ENCODE measurements at regions not wholly inside any gene's neighbourhood (a gene's known extent, or its start where the extent isn't known, plus 50 kb on each side); places are given as distances from the start of the nearest gene placed in this dataset.

GRCh38 chr6:141562186-141562811 is 570.4 kb upstream of the GJE1 start:
- Mint-ChIP-seq H3K4me3 (peak overlapping the region; percentile 74), H3K27me3 (no peaks in the 10 kb centered on the region), H3K4me1 (ENCODE audit: low read depth) (peaks cover 11% of the 10 kb centered on the region), H3K27ac (peak overlapping the region; percentile 48), H3K9me3 (no peaks in the 10 kb centered on the region), H3K36me3 (ENCODE audit: low read depth) (no peaks in the 10 kb centered on the region)
- intact Hi-C loops (cut with micrococcal nuclease): no loop called here

- intact Hi-C loops (cut with micrococcal nuclease): no loop called here
- Mint-ChIP-seq H3K4me1 (ENCODE audit: low read depth) (peaks cover 11% of the 10 kb centered on the region), H3K4me3 (no peak overlapping the region), H3K9me3 (no peaks in the 10 kb centered on the region), H3K36me3 (ENCODE audit: low read depth) (no peaks in the 10 kb centered on the region), H3K27me3 (no peaks in the 10 kb centered on the region), H3K27ac (no peak overlapping the region)
Measured at GRCh38 chr6:141561154-141561553, 571.6 kb upstream of the GJE1 start.

- Mint-ChIP-seq H3K4me3 (no peak overlapping the region), H3K27me3 (no peaks in the 10 kb centered on the region), H3K9me3 (peaks cover 19% of the 10 kb centered on the region), H3K27ac (no peak overlapping the region), H3K4me1 (ENCODE audit: low read depth) (no peaks in the 10 kb centered on the region), H3K36me3 (ENCODE audit: low read depth) (no peaks in the 10 kb centered on the region)
- intact Hi-C loops (cut with micrococcal nuclease): no loop called here
Measured at GRCh38 chr6:141552463-141552862, 580.3 kb upstream of the GJE1 start.

GRCh38 chr6:141552031-141552430 is 580.7 kb upstream of the GJE1 start:
- intact Hi-C loops (cut with micrococcal nuclease): no loop called here
- Mint-ChIP-seq H3K27ac (no peak overlapping the region), H3K4me1 (ENCODE audit: low read depth) (no peaks in the 10 kb centered on the region), H3K36me3 (ENCODE audit: low read depth) (no peaks in the 10 kb centered on the region), H3K27me3 (no peaks in the 10 kb centered on the region), H3K9me3 (peaks cover 22% of the 10 kb centered on the region), H3K4me3 (no peak overlapping the region)

GRCh38 chr6:141551318-141551717 is 581.4 kb upstream of the GJE1 start:
- H3K27ac Mint-ChIP-seq: no peak overlapping the region
- no peaks in the 10 kb centered on the region for H3K27me3 Mint-ChIP-seq
- H3K36me3 Mint-ChIP-seq (ENCODE audit: low read depth): no peaks in the 10 kb centered on the region
- no peaks in the 10 kb centered on the region for H3K4me1 Mint-ChIP-seq (ENCODE audit: low read depth)
- H3K9me3 Mint-ChIP-seq: peaks cover 28% of the 10 kb centered on the region
- no peak overlapping the region for H3K4me3 Mint-ChIP-seq
- intact Hi-C loops (cut with micrococcal nuclease): no loop called here

GRCh38 chr6:141550471-141550870 is 582.3 kb upstream of the GJE1 start:
- no peaks in the 10 kb centered on the region for H3K27me3 Mint-ChIP-seq
- peaks cover 28% of the 10 kb centered on the region for H3K9me3 Mint-ChIP-seq
- no peaks in the 10 kb centered on the region for H3K4me1 Mint-ChIP-seq (ENCODE audit: low read depth)
- H3K4me3 Mint-ChIP-seq: no peak overlapping the region
- intact Hi-C loops (cut with micrococcal nuclease): no loop called here
- H3K36me3 Mint-ChIP-seq (ENCODE audit: low read depth): no peaks in the 10 kb centered on the region
- H3K27ac Mint-ChIP-seq: no peak overlapping the region

- H3K4me1 Mint-ChIP-seq (ENCODE audit: low read depth): no peaks in the 10 kb centered on the region
- H3K36me3 Mint-ChIP-seq (ENCODE audit: low read depth): no peaks in the 10 kb centered on the region
- H3K4me3 Mint-ChIP-seq: no peak overlapping the region
- no peak overlapping the region for H3K27ac Mint-ChIP-seq
- peaks cover 28% of the 10 kb centered on the region for H3K9me3 Mint-ChIP-seq
- no peaks in the 10 kb centered on the region for H3K27me3 Mint-ChIP-seq
- intact Hi-C loops (cut with micrococcal nuclease): no loop called here
Measured at GRCh38 chr6:141548966-141549365, 583.8 kb upstream of the GJE1 start.

GRCh38 chr6:141541581-141542324 is 591.0 kb upstream of the GJE1 start:
- H3K27ac Mint-ChIP-seq: no peak overlapping the region
- no peak overlapping the region for H3K4me3 Mint-ChIP-seq
- intact Hi-C loops (cut with micrococcal nuclease): no loop called here
- H3K27me3 Mint-ChIP-seq: no peaks in the 10 kb centered on the region
- H3K9me3 Mint-ChIP-seq: peaks cover 3% of the 10 kb centered on the region
- no peaks in the 10 kb centered on the region for H3K36me3 Mint-ChIP-seq (ENCODE audit: low read depth)
- H3K4me1 Mint-ChIP-seq (ENCODE audit: low read depth): no peaks in the 10 kb centered on the region

GRCh38 chr6:141540207-141540606 is 592.5 kb upstream of the GJE1 start:
- no peaks in the 10 kb centered on the region for H3K36me3 Mint-ChIP-seq (ENCODE audit: low read depth)
- H3K4me1 Mint-ChIP-seq (ENCODE audit: low read depth): no peaks in the 10 kb centered on the region
- H3K27ac Mint-ChIP-seq: no peak overlapping the region
- intact Hi-C loops (cut with micrococcal nuclease): no loop called here
- H3K9me3 Mint-ChIP-seq: no peaks in the 10 kb centered on the region
- no peak overlapping the region for H3K4me3 Mint-ChIP-seq
- no peaks in the 10 kb centered on the region for H3K27me3 Mint-ChIP-seq

GRCh38 chr6:141539617-141540016 is 593.1 kb upstream of the GJE1 start:
- Mint-ChIP-seq H3K4me1 (ENCODE audit: low read depth) (no peaks in the 10 kb centered on the region), H3K27me3 (no peaks in the 10 kb centered on the region), H3K36me3 (ENCODE audit: low read depth) (no peaks in the 10 kb centered on the region), H3K4me3 (no peak overlapping the region), H3K9me3 (no peaks in the 10 kb centered on the region), H3K27ac (no peak overlapping the region)
- intact Hi-C loops (cut with micrococcal nuclease): no loop called here

- Mint-ChIP-seq H3K27me3 (no peaks in the 10 kb centered on the region), H3K27ac (no peak overlapping the region), H3K4me3 (no peak overlapping the region), H3K9me3 (peaks cover 13% of the 10 kb centered on the region), H3K36me3 (ENCODE audit: low read depth) (no peaks in the 10 kb centered on the region), H3K4me1 (ENCODE audit: low read depth) (no peaks in the 10 kb centered on the region)
- intact Hi-C loops (cut with micrococcal nuclease): no loop called here
Measured at GRCh38 chr6:141532211-141532610, 600.5 kb upstream of the GJE1 start.

- Mint-ChIP-seq H3K27ac (no peak overlapping the region), H3K9me3 (peaks cover 13% of the 10 kb centered on the region), H3K36me3 (ENCODE audit: low read depth) (no peaks in the 10 kb centered on the region), H3K4me3 (no peak overlapping the region), H3K27me3 (no peaks in the 10 kb centered on the region), H3K4me1 (ENCODE audit: low read depth) (no peaks in the 10 kb centered on the region)
- intact Hi-C loops (cut with micrococcal nuclease): no loop called here
Measured at GRCh38 chr6:141531040-141531439, 601.7 kb upstream of the GJE1 start.

- H3K27me3 Mint-ChIP-seq: no peaks in the 10 kb centered on the region
- no peak overlapping the region for H3K4me3 Mint-ChIP-seq
Measured at GRCh38 chr6:141528596-141528995, 604.1 kb upstream of the GJE1 start.

GRCh38 chr6:141526985-141527384 is 605.7 kb upstream of the GJE1 start:
- intact Hi-C loops (cut with micrococcal nuclease): no loop called here
- Mint-ChIP-seq H3K4me3 (no peak overlapping the region), H3K36me3 (ENCODE audit: low read depth) (no peaks in the 10 kb centered on the region), H3K4me1 (ENCODE audit: low read depth) (no peaks in the 10 kb centered on the region), H3K27me3 (no peaks in the 10 kb centered on the region), H3K9me3 (peaks cover 12% of the 10 kb centered on the region), H3K27ac (no peak overlapping the region)

More at GRCh38 chr6:141528596-141528995, 604.1 kb upstream of the GJE1 start:
- H3K9me3 Mint-ChIP-seq: peaks cover 13% of the 10 kb centered on the region
- no peak overlapping the region for H3K27ac Mint-ChIP-seq
- intact Hi-C loops (cut with micrococcal nuclease): no loop called here
- no peaks in the 10 kb centered on the region for H3K36me3 Mint-ChIP-seq (ENCODE audit: low read depth)
- H3K4me1 Mint-ChIP-seq (ENCODE audit: low read depth): no peaks in the 10 kb centered on the region

GRCh38 chr6:141521440-141521839 is 611.3 kb upstream of the GJE1 start:
- Mint-ChIP-seq H3K27me3 (no peaks in the 10 kb centered on the region), H3K36me3 (ENCODE audit: low read depth) (no peaks in the 10 kb centered on the region)
- intact Hi-C loops (cut with micrococcal nuclease): no loop called here

More at GRCh38 chr6:141521440-141521839, 611.3 kb upstream of the GJE1 start:
- no peak overlapping the region for H3K4me3 Mint-ChIP-seq
- H3K4me1 Mint-ChIP-seq (ENCODE audit: low read depth): no peaks in the 10 kb centered on the region
- H3K27ac Mint-ChIP-seq: no peak overlapping the region
- no peaks in the 10 kb centered on the region for H3K9me3 Mint-ChIP-seq

All from dendritic cell treated with granulocyte-macrophage colony-stimulating factor and Interleukin-4, amounts not matched to agents 40 ng/mL and 50 ng/mL, for 4 days (primary cell).